ENCODE measurements at regions not wholly inside any gene's neighbourhood (a gene's known extent, or its start where the extent isn't known, plus 50 kb on each side); places are given as distances from the start of the nearest gene placed in this dataset.

GRCh38 chr12:93201990-93202389 is 175.7 kb upstream of the NUDT4 start:
- TF ChIP-seq CTCF (IDR thresholded peaks at IDR 0.05) (no peak), REST (IDR thresholded peaks at IDR 0.05; ENCODE audit: low read depth, low read length) (no peak)

All from SK-N-SH (cell line).